Loucy (cell line): ENCODE measurements at regions not wholly inside any gene's neighbourhood (a gene's known extent, or its start where the extent isn't known, plus 50 kb on each side); places are given as distances from the start of the nearest gene placed in this dataset.

ENCODE experiments used
- H2AFZ ChIP-seq: fragments of 200-600 bp; sonication (generic); 2 replicates; pipeline ENCODE4 v1.6.0; 2016; ENCODE audit warnings: antibody characterized with exemption, mild to moderate bottlenecking, low read length, moderate library complexity
- H3F3A ChIP-seq: fragments of 200-600 bp; 2 replicates; pipeline ENCODE4 v1.6.0; 2016; ENCODE audit warnings: antibody characterized with exemption, low read depth, mild to moderate bottlenecking
- H3K27me3 ChIP-seq: fragments of 200-600 bp; sonication (generic); 2 replicates; pipeline ENCODE4 v1.6.1; 2014; ENCODE audit warnings: low read length, mild to moderate bottlenecking; ENCODE audit not compliant: insufficient read depth, poor library complexity, severe bottlenecking
- H3K36me3 ChIP-seq: fragments of 200-600 bp; sonication (generic); 2 replicates; pipeline ENCODE4 v1.6.1; 2016; ENCODE audit warnings: low read length; ENCODE audit not compliant: insufficient read depth
- H3K4me1 ChIP-seq: fragments of 200-600 bp; sonication (generic); 2 replicates; pipeline ENCODE4 v1.5.1; 2014; ENCODE audit warnings: low read length, mild to moderate bottlenecking; ENCODE audit not compliant: insufficient read depth, poor library complexity, severe bottlenecking
- H3K4me2 ChIP-seq: fragments of 200-600 bp; sonication (generic); 2 replicates; pipeline ENCODE4 v1.6.0; 2014; ENCODE audit warnings: antibody characterized with exemption, low read length, low read depth, mild to moderate bottlenecking; ENCODE audit not compliant: poor library complexity, severe bottlenecking
- H3K4me3 ChIP-seq: fragments of 200-600 bp; sonication (generic); 2 replicates; pipeline ENCODE4 v1.5.1; 2014; ENCODE audit warnings: low read length, mild to moderate bottlenecking, mixed read lengths; ENCODE audit not compliant: poor library complexity, severe bottlenecking
- H3K79me2 ChIP-seq: fragments of 200-600 bp; sonication (generic); 2 replicates; pipeline ENCODE4 v1.6.1; 2014; ENCODE audit warnings: low read length; ENCODE audit not compliant: insufficient read depth
- H3K9ac ChIP-seq: fragments of 200-600 bp; sonication (generic); 2 replicates; pipeline ENCODE4 v1.6.0; 2014; ENCODE audit warnings: mild to moderate bottlenecking, low read depth, low read length, moderate library complexity; ENCODE audit not compliant: poor library complexity, severe bottlenecking
- H3K9me2 ChIP-seq: fragments of 200-600 bp; sonication (generic); replicated peaks from 2 replicates; pipeline ENCODE4 v1.6.1; 2016; ENCODE audit warnings: low read depth, low read length, mixed read lengths
- H3K9me3 ChIP-seq: fragments of 200-600 bp; sonication (generic); 2 replicates; pipeline ENCODE4 v1.6.1; 2014; ENCODE audit warnings: mild to moderate bottlenecking, antibody characterized with exemption, low read length, low read depth; ENCODE audit not compliant: insufficient read depth
- H4K20me1 ChIP-seq: fragments of 200-600 bp; sonication (generic); 2 replicates; pipeline ENCODE4 v1.6.0; 2014; ENCODE audit warnings: antibody characterized with exemption, low read length, mild to moderate bottlenecking; ENCODE audit not compliant: insufficient read depth, poor library complexity, severe bottlenecking
- CTCF ChIP-seq: fragments of 200-600 bp; sonication (generic); conservative IDR thresholded peaks from 2 replicates; pipeline ENCODE4 v1.5.1; 2014; ENCODE audit warnings: mild to moderate bottlenecking, antibody characterized with exemption, low read length
- EZH2phosphoT487 ChIP-seq: fragments of 200-600 bp; IDR thresholded peaks from 2 replicates; pipeline ENCODE4 v1.6.1; 2018; ENCODE audit warnings: antibody characterized with exemption, mild to moderate bottlenecking, moderate library complexity, borderline replicate concordance

- H3K4me1 ChIP-seq, result no peaks in the 10 kb centered on the region
Observed at GRCh38 chr11:115942011-115942410, 437.8 kb upstream of the CADM1 start.

GRCh38 chr11:115941481-115941993, 437.3 kb upstream of the CADM1 start:
- H4K20me1 ChIP-seq, result no peaks in the 10 kb centered on the region
- H3K36me3 ChIP-seq, result no peaks in the 10 kb centered on the region
- no peaks in the 10 kb centered on the region for H3K79me2 ChIP-seq
- H3K4me2 ChIP-seq, result no peak overlapping the region
- H2AFZ ChIP-seq, result no peak overlapping the region
- no peaks in the 10 kb centered on the region for H3K9me2 ChIP-seq
- no peaks in the 10 kb centered on the region for H3F3A ChIP-seq
- no peak for TF ChIP-seq CTCF
- no peak for TF ChIP-seq EZH2phosphoT487
- no peaks in the 10 kb centered on the region for H3K4me1 ChIP-seq
- H3K4me3 ChIP-seq, result no peak overlapping the region
- H3K9ac ChIP-seq, result no peak overlapping the region
- H3K9me3 ChIP-seq, result 0 out of 2 replicates have a peak, but pooled peaks cover 3% of the 10 kb centered on the region
- H3K27me3 ChIP-seq, result no peaks in the 10 kb centered on the region

More at GRCh38 chr11:115942011-115942410, 437.8 kb upstream of the CADM1 start:
- no peak overlapping the region for H2AFZ ChIP-seq
- no peak overlapping the region for H3K4me2 ChIP-seq
- H3K79me2 ChIP-seq, result no peaks in the 10 kb centered on the region
- no peaks in the 10 kb centered on the region for H3K9me2 ChIP-seq
- H3K4me3 ChIP-seq, result no peak overlapping the region
- H3F3A ChIP-seq, result no peaks in the 10 kb centered on the region
- H3K27me3 ChIP-seq, result no peaks in the 10 kb centered on the region
- no peak overlapping the region for H3K9ac ChIP-seq
- H3K36me3 ChIP-seq, result no peaks in the 10 kb centered on the region
- H4K20me1 ChIP-seq, result no peaks in the 10 kb centered on the region
- no peak for TF ChIP-seq CTCF
- 0 out of 2 replicates have a peak, but pooled peaks cover 3% of the 10 kb centered on the region for H3K9me3 ChIP-seq

GRCh38 chr11:115941044-115941443, 436.8 kb upstream of the CADM1 start:
- no peak for TF ChIP-seq CTCF
- no peak for TF ChIP-seq EZH2phosphoT487
- no peaks in the 10 kb centered on the region for H3F3A ChIP-seq
- no peak overlapping the region for H3K9ac ChIP-seq
- H3K4me2 ChIP-seq, result no peak overlapping the region
- no peaks in the 10 kb centered on the region for H4K20me1 ChIP-seq
- H3K9me3 ChIP-seq, result no peaks in the 10 kb centered on the region
- no peaks in the 10 kb centered on the region for H3K36me3 ChIP-seq
- H3K4me3 ChIP-seq, result no peak overlapping the region
- no peaks in the 10 kb centered on the region for H3K27me3 ChIP-seq
- H3K79me2 ChIP-seq, result no peaks in the 10 kb centered on the region
- no peak overlapping the region for H2AFZ ChIP-seq
- no peaks in the 10 kb centered on the region for H3K9me2 ChIP-seq
- H3K4me1 ChIP-seq, result no peaks in the 10 kb centered on the region
